GM13976 (cell line): ENCODE measurements at regions not wholly inside any gene's neighbourhood (a gene's known extent, or its start where the extent isn't known, plus 50 kb on each side); places are given as distances from the start of the nearest gene placed in this dataset.
"Not testable (repeated sequence)": the region's sequence is repeated elsewhere in the genome, so short reads cannot be mapped to it uniquely, and the experiment has no call there.

Experiments
- DNase-seq: peaks from one replicate; pipeline ENCODE4 v3.0.0; 2012; ENCODE audit warnings: low spot score
- CTCF ChIP-seq: IDR thresholded peaks from 2 replicates; pipeline ENCODE4 v1.5.1; 2012; ENCODE audit warnings: borderline replicate concordance, mild to moderate bottlenecking; ENCODE audit not compliant: insufficient read depth; ENCODE audit errors: extremely low read depth, missing control alignments, control extremely low read depth
- in situ Hi-C: fragments of 300-500 bp; cut with MboI; formaldehyde crosslinking; loops from one replicate; pipeline ENCODE4 v1.12.0; 2022; ENCODE audit warnings: low sequenced_read_pairs, mixed read lengths, inconsistent platforms; ENCODE audit not compliant: unreplicated experiment

- in situ Hi-C loops, result no loop called here
- no peak for DNase-seq
- TF ChIP-seq CTCF, result no peak
These were observed 362.0 kb downstream of the ETV1 start for GRCh38 chr7:13627455-13627854.

- in situ Hi-C loops, result no loop called here
- DNase-seq, result no peak
- no peak for TF ChIP-seq CTCF
These were observed 361.0 kb downstream of the ETV1 start for GRCh38 chr7:13628239-13629001.

DNA sequence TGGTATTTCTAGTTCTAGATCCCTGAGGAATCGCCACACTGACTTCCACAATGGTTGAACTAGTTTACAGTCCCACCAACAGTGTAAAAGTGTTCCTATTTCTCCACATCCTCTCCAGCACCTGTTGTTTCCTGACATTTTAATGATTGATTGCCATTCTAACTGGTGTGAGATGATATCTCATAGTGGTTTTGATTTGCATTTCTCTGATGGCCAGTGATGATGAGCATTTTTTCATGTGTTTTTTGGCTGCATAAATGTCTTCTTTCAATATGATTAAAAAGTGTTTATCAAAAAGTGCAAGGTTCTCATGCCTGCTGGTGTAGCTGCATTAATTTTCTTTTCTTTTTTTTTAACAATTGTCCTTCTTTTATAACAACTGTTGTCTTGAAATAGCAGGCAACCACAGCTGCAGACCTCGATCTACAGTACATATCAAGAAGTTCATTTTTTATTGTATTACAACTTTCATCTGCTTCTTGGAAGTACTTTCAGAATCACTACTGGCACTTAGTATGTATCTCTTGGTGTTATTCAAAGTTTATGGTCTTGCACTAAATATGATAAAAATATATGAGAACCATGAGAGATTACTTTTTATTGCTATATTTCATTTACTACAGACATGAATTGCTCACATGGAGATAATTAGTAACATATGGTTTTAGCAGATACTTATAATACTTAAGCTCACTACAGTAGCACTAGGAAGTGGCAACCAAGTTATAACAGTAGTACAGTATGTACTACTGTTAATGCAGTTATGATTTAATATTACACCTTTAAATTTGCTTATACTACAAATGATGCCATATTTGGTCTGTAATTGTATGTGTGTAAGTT lies 358.0 kb downstream of the ETV1 start:
- DNase-seq, in situ Hi-C loops: not testable (repeated sequence)

GRCh38 chr7:13633857-13634256 lies 355.6 kb downstream of the ETV1 start:
- no peak for DNase-seq
- in situ Hi-C loops, result no loop called here
- TF ChIP-seq CTCF, result no peak

GRCh38 chr7:13639396-13639795 lies 350.1 kb downstream of the ETV1 start:
- no peak for TF ChIP-seq CTCF
- in situ Hi-C loops, result no loop called here
- no peak for DNase-seq

DNA sequence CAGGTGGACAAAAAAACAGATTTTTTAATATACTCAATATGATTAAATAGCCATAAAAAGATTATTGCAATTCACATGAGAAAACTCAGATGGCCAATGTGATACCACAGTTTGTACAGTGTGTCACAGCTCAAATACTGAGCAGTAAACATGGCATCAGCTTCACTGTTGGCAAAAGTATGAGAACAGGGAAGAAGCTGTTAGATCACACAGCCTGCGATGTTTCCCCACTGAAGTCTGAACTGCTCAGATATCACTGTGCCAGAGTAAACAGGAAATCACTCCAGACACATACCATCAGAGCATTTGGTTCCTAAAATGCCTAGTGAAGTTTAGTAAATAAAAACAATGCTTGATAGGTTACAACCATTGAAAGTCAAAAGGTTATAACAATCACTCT lies 347.8 kb downstream of the ETV1 start:
- TF ChIP-seq CTCF, result no peak
- in situ Hi-C loops, result no loop called here
- DNase-seq, result no peak

- in situ Hi-C loops, result no loop called here
- TF ChIP-seq CTCF, result no peak
- DNase-seq, result no peak
These were observed 338.3 kb downstream of the ETV1 start for GRCh38 chr7:13651167-13651566.
